Hippocampal formation (tissue), 2 donors: ENCODE measurements at regions not wholly inside any gene's neighbourhood (a gene's known extent, or its start where the extent isn't known, plus 50 kb on each side); places are given as distances from the start of the nearest gene placed in this dataset.
"Not testable (repeated sequence)": the region's sequence is repeated elsewhere in the genome, so short reads cannot be mapped to it uniquely, and the experiment has no call there.

Experiments used
- DNase-seq, 2 donors: peaks; one replicate each; lab custom pipeline; 2025; lab: John Stamatoyannopoulos, UW

DNA sequence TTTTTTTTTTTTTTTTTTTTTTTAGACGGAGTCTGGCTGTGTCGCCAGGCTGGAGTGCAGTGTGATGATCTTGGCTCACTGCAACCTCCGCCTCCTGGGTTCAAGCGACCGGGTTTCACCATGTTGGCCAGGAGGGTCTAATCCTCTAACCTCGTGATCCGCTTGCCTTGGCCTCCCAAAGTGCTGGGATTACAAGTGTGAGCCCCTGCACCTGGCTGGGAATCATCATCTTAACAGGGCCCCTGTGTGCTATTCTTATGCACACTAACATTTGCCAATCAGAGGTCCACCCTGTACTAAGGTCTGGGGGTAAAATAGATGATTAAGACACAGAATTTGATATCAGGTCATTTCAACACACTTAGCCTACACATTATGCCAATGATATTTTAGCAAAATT is 278.7 kb upstream of the CHRM3 start:
- DNase-seq = no peak

GRCh38 chr1:239106689-239107088 is 279.7 kb upstream of the CHRM3 start:
- not testable (repeated sequence) for DNase-seq

- DNase-seq = no peak
Measured at GRCh38 chr1:239098400-239099037, 287.8 kb upstream of the CHRM3 start.

DNA sequence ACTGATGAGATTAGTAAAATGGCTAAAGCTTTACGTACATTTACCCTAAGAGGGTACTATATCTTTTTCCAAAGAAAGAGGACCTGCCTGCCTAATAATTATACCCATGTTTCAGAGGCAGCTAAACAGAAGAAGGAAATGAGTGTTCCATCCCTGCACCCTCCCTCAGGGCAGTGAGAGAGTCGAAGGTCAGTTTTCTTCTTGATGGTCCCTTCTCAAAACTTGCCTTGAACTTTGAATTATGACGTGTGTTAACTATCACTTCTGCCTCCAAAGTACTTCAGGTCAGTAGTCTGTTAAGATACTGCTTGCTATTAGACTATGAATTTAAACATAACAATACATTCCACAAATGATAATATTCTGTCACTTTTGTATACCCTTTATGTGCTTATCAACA is 294.8 kb upstream of the CHRM3 start:
- DNase-seq = no peak

- no peak for DNase-seq
Measured at GRCh38 chr1:239084459-239085080, 301.8 kb upstream of the CHRM3 start.

GRCh38 chr1:239081947-239082346 is 304.4 kb upstream of the CHRM3 start:
- not testable (repeated sequence) for DNase-seq

DNA sequence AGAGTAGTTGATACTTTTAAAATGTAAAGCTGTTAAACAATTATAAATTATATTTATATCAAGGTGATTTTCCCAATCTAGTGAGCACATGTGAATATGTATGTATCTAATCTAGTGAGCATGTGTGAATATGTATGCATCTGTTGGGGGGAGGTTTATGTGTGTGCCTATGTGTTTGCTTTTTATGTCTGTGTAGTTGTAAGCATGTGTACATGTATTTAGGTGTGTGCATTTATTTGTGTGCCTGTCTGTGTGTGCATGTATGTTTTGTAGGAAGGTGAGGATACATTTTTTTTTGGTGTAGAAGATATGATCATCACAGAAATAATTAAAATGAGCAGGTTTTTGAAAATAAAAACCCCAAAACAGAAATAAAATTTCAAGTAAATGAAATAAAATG is 318.9 kb upstream of the CHRM3 start:
- DNase-seq = no peak

DNA sequence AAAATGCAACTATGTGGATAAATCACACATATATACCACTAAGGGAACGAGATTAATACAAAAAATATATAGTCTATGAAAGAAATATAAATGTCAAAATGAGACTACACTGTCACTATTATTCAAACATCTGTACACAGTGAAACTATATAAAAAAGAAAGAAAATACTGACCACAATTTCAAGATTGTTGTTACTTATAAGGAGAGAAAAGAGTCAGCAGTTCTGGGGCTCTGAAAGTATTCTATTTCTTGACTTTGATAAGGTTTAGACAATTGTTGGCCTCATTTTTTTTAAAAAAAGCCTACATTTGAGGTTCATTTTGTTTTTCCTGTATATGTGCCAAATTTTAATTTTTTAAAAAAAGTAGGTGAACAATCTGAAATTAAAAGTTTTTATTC is 319.3 kb upstream of the CHRM3 start:
- no peak for DNase-seq

DNA sequence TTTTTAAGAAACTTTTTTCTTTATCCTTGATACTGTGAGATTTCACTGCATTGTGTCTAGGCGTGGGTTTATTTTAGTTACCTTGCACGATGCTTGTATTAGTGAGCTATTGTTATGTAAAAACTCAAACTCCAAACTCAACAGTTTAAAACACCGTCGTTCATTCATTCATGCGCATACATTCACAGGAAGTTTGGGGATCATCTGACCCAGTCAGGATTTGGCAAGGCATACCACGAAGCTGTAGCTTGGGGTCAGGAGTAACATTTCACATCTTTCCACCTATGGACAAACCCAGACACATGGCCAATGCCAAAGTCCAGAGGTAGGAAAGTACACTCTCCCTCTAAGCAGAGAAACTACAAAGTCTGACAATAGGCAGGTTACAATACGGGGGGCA is 324.6 kb upstream of the CHRM3 start:
- no peak for DNase-seq

- DNase-seq = no peak
Measured at GRCh38 chr1:239058190-239058589, 328.2 kb upstream of the CHRM3 start.

- no peak for DNase-seq
Measured at GRCh38 chr1:239056940-239057339, 329.4 kb upstream of the CHRM3 start.

- no peak for DNase-seq
Measured at GRCh38 chr1:239053279-239053678, 333.1 kb upstream of the CHRM3 start.

GRCh38 chr1:239049571-239049970 is 336.8 kb upstream of the CHRM3 start:
- no peak for DNase-seq

DNA sequence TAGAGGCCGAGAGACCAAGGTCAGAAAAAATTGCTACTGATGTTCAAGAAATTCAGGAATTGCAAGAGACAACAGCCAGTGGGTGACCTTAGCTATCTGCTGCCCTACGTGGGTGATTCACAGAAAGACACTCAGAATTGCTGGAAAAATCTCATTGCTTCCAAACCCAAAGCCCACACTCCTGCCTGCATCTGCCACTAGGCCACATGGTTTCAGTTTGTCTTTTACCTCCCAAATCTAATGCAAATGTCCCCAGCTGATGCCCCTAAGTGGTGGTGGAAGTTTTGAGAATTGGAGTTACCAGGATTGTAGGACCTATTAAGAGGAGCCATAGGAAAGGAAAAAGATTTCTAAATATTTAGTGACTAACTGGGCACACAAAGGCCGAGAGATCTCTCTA is 341.5 kb upstream of the CHRM3 start:
- DNase-seq = no peak

DNA sequence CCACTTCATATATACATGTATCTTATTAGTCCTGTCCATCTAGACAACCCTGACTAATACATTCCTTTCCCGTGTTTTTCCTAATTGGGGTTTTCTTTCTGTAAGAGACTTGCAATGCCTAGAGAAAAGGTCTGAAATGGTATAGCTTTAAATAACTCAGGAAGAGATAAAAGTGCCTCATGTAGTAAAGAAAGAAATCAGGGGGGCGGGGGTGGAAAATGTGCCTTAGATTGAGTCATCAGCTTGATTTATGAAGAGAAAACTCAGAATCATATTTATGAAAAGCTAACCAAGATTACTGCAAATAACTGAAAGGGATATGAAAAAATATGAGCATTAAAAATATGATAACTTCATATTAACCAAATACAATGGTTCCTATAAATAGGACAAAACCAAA is 345.8 kb upstream of the CHRM3 start:
- no peak for DNase-seq

- no peak for DNase-seq
Measured at GRCh38 chr1:239031310-239031709, 355.1 kb upstream of the CHRM3 start.

- no peak for DNase-seq
Measured at GRCh38 chr1:239025997-239026694, 360.2 kb upstream of the CHRM3 start.

DNA sequence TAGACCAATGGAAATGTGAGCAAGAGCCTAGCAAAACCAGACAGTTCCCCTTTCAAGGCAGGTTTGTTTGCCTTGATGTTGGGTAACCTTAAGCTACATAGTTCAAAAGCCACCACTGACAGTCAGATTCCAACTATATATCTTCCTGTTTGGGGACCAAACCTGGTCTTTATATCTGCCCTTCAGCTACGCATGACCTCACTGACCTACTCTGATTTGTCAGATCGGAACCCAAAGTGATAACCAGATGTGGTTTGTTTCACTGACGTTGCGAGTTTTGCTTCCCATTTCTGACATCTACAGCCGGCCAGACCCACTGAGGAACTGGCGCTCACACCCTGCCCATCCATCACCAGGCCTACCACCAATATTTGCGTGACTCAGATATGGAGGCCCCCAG is 361.1 kb upstream of the CHRM3 start:
- no peak for DNase-seq

DNA sequence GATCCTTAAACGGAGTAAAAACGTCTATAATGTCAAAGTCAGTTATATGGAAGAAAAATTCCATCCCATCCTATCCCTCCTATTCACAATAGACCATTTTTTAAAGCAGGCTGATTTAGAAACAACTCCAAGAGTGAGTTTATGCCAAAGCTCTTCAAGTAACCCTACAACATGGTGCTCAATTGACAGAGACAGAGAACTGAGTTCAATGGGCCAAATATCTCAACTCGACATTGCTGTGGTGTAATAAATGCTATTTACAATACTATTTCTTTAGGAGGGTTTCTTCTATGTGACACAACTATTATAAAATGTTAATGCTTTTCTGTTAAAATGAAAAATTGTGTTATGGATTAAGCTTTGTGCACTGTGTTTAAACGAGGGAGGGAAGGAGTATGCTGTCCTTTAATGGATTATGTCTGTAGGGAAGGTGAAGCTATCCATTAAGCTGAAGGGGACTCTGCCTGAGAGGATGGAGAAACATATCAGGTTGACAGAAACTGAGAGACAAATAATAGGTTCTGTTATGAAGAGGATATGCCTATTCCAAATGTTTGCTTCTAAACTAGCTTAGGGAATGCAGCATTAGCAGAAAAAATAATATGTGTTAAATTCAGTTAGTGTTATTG is 362.5 kb upstream of the CHRM3 start:
- no peak for DNase-seq

DNA sequence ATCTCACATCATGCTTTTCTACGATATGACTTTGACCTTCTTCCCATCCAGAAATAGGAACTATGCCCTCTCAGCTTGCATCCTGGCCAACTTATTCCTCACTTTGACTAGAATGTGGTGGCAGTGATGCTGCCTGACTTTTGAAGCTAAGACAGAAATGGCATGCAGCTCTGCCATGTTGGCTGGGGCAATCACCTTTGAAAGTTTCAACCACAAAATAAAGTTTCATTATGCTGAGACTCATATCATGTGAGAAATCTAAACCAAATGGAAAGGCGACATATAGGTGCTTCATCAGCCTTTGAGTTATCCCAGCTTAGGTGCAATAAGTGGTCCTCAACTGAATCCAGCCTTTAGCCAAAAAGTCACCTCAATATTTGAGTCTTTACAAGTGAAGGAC is 370.0 kb upstream of the CHRM3 start:
- DNase-seq = no peak

DNA sequence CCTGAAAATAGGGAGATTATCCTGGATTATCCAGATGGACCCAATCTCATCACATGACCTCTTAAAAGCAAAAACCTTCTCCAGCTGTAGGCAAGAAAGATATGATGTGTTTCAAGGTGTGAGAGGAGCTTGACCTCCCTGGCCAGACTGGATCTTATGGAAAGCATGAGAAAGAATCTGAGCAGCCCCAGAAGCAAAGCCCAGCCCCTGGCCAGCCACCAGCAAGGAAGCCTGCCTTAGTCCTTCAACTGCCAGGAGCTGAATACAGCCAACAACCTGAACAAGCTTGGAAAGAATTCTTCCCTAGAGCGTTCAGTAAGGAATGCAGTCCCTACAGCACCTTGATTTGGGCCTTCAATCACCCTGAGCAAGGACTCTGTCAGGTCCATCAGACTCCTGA is 375.0 kb upstream of the CHRM3 start:
- DNase-seq = no peak

DNA sequence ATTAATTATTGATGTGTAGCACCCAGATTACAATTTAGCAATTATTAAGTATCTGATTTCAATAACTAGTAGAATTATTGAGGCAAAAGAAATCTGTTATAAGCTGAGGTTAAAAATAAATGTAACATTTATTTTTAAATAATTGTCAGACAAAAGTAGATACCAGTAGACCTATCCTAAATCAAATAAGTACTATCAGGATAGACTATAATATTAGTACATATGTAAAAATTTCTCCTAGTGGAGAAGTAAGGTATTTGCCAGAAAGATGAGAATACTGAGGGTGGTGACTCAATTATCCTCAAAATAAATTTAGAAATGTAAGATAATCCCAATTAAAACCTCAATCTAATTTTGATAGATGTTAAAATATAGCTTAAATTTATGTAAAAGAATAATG is 377.8 kb upstream of the CHRM3 start:
- DNase-seq = no peak

DNA sequence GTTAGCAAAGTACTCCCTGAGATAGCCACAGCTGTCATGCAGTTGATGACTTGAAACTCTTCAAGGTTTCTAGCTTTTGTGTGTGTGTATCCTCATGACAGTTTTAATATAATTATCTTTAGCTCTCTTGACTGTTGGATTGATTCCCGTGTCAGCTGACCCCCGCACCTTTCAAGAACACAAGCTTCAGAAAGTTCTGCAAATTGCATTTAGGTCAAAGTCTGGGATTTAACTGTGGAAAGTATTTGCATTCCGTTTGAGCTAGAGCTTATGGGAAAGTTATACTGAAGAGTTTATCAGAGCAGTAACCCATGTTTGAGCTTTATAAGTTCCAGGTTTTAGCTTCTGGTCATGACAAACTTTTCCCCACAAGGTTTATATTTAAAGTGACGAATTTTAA is 380.1 kb upstream of the CHRM3 start:
- DNase-seq = no peak
